Muscle layer of duodenum (tissue), 2 donors: ENCODE measurements at regions not wholly inside any gene's neighbourhood (a gene's known extent, or its start where the extent isn't known, plus 50 kb on each side); places are given as distances from the start of the nearest gene placed in this dataset.

Source experiments
- H3K27ac ChIP-seq: one replicate; pipeline ENCODE4 v1.7.0; 2013; ENCODE audit warnings: mild to moderate bottlenecking, low read length
- H3K27me3 ChIP-seq: one replicate; pipeline ENCODE4 v1.7.0; 2013; ENCODE audit warnings: low read depth, mild to moderate bottlenecking, control low read depth, low read length
- H3K36me3 ChIP-seq, 2 donors: one replicate each; pipeline ENCODE4 v1.7.0; 2013; ENCODE audit warnings: low read length in 2 of 2, control low read depth in 1 of 2, mild to moderate bottlenecking in 1 of 2; ENCODE audit not compliant: insufficient read depth in 2 of 2, control insufficient read depth in 1 of 2
- H3K4me1 ChIP-seq, 2 donors: one replicate each; pipeline ENCODE4 v1.7.0; 2013; ENCODE audit warnings: low read length in 2 of 2, mild to moderate bottlenecking in 2 of 2, control low read depth in 1 of 2, moderate library complexity in 1 of 2; ENCODE audit not compliant: insufficient read depth in 2 of 2, control insufficient read depth in 1 of 2
- H3K4me3 ChIP-seq, 2 donors: one replicate each; pipeline ENCODE4 v1.7.0; 2013; ENCODE audit warnings: low read length in 2 of 2, low read depth in 1 of 2, mild to moderate bottlenecking in 1 of 2
- H3K9me3 ChIP-seq, 2 donors: one replicate each; pipeline ENCODE4 v1.7.0; 2013; ENCODE audit warnings: low read length in 2 of 2, control low read depth in 1 of 2, mild to moderate bottlenecking in 1 of 2; ENCODE audit not compliant: control insufficient read depth in 1 of 2
- donor health status: healthy.

DNA sequence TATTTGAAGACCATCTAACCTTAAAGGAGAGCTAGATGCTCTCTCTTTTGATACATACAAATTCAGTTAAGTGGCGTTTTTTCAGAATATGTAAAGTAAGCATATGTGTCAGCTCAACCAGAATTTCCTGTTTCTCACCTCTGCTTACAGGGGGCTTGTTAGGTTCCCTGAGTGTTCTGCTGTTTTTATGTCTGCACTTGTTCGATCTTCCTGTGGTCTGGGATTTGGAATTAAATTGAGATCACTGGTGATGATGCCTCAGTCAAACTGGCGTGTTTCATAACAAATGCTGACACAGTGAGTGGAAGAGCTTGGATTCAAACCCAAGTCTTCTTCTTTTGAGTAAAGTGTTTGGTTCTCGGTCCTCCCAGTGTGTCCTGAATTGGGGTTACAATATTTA, 348.3 kb upstream of the AKR1E2 start:
- Histone ChIP-seq H3K9me3 (no peaks in the 10 kb centered on the region), H3K4me1 (no peaks in the 10 kb centered on the region), H3K4me3 (no peak overlapping the region), H3K27ac (no peak overlapping the region), H3K36me3 (no peaks in the 10 kb centered on the region), H3K27me3 (no peaks in the 10 kb centered on the region)

DNA sequence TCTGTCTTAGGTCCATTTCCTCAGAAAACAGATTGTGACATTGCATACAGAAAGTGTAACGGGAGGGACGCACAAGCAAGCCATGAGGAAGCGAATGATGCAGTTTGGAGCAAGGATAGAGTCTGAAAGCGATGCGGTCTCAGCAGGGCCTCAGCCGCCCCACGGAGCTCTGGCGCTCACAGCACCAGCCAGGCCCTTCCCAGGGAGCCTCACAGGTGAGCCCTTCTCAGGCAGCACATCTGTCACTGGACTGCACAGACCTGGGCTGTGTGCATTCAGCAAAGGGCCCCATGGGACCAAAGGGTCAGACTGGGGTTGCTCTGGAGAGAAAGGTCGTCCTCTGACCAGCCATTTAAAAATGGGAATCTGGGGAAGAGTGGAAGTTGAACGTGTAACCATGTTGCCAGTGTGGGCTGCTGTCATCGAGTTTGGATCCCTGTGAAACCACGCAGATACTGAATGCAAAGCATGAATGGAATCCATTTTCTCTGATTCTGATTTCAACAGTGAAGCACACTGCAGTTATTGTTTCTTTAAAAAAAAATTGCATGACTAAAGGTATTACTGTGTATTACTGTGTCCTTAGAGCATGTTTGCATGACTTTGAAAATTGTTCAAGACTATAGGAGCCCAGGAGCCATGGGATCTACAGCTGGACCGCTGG, 350.0 kb upstream of the AKR1E2 start:
- H3K36me3 ChIP-seq: no peaks in the 10 kb centered on the region
- no peaks in the 10 kb centered on the region for H3K4me1 ChIP-seq
- H3K27me3 ChIP-seq: no peaks in the 10 kb centered on the region
- H3K27ac ChIP-seq: no peak overlapping the region
- no peaks in the 10 kb centered on the region for H3K9me3 ChIP-seq
- H3K4me3 ChIP-seq: no peak overlapping the region

DNA sequence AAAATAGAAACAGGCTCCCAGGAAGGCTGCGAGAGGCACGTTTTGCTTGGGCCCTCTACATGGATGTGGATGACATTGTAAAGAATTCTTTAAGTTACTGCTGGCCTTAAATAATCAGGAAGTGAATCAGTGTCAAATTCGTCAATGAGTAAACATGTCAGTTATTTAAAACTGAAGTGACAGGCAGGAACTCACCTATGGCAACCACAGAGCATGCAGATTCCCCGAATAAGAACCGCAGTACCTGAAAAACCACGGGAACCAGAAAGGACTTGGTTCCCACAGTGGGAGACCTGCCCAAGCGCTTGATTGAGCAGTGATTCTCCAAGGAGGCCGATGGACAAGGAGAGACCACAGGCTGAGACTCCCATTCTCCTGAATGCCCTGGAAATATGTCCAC, 351.2 kb upstream of the AKR1E2 start:
- no peaks in the 10 kb centered on the region for H3K27me3 ChIP-seq
- no peak overlapping the region for H3K4me3 ChIP-seq
- H3K27ac ChIP-seq: no peak overlapping the region
- H3K36me3 ChIP-seq: no peaks in the 10 kb centered on the region
- no peaks in the 10 kb centered on the region for H3K4me1 ChIP-seq
- H3K9me3 ChIP-seq: no peaks in the 10 kb centered on the region

DNA sequence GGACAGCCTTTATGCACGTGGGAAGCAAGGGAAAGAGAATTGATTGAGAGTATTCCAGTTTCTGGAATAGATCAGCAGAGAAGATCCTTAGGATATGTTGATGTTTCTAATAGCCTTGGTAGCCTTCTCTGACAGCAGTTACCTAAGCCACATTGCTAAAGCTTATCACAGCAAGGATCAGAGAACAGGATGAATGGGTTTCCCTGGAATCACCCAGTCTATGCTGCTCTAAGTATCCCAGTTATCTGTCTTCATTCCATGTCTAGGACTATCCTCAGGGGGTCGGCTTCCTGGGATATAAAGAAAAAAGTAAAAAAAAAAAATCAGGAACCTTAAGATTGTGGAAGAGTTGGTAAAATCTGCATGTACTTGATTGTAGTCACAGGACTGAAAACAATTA, 352.0 kb upstream of the AKR1E2 start:
- Histone ChIP-seq H3K27ac (no peak overlapping the region), H3K4me1 (no peaks in the 10 kb centered on the region), H3K36me3 (no peaks in the 10 kb centered on the region)

DNA sequence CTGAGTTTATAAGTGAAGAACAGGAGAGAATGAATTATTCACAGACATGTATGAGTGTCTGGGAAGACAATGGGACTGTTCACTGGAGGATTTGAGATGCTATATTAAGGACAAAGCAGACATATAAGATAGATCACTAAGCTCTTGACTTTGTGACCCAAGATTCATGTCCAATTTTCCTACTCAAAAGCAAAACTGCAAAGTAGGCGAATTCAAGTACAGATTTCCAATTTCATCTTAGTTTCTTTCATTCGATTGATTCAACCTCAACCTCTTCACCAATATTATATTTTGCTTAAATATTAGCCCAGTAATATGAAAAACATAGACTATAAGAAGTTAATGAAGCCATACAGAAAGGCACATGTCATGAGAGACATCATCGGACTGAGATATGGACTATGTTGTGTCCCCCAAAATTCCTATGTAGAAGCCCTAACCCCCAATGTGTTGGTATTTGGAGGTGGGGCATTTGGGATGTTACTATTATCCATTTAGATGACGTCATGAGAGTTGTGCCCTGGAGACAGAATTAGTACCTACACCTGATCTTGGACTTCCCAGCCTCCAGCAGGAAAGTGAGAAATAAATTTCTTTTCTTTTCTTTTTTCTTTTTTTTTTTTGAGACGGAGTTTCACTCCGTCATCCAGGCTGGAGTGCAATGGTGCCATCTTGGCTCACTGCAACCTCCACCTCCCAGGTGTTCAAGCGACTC, 353.7 kb upstream of the AKR1E2 start:
- Histone ChIP-seq H3K36me3 (no peaks in the 10 kb centered on the region), H3K27ac (no peak overlapping the region), H3K4me1 (no peaks in the 10 kb centered on the region), H3K27me3 (no peaks in the 10 kb centered on the region), H3K9me3 (no peaks in the 10 kb centered on the region), H3K4me3 (no peak overlapping the region)

More for the DNA sequence above, 352.0 kb upstream of the AKR1E2 start:
- Histone ChIP-seq H3K27me3 (no peaks in the 10 kb centered on the region), H3K9me3 (no peaks in the 10 kb centered on the region), H3K4me3 (no peak overlapping the region)

DNA sequence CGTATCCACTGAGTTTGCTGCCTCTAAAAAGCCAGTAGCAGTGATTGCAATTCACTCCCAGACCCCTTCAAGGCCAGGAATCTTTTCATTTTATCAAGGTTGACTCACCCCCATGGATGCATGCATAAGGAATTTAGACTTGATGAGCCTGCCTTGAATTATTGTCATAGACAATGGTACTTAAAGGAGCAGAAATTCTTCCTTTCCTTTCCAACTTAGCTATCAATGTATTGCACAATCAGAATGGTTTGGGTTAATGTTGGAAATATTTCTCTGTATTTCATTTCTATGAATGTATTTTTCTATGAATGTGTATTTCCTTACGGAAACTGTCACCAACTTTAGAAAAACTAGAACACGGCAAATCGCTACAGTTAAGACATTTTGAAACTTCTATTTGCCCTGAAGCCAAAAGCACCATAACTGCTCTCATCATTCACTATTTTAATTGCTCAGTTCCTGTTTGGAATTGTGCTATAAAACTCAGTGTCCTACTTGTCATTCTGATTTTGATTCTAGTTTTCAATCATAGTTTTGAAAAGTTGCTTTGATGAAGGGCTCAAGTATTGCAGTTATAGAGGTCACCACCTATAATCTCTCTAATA, 355.7 kb upstream of the AKR1E2 start:
- no peaks in the 10 kb centered on the region for H3K27me3 ChIP-seq
- H3K9me3 ChIP-seq: no peaks in the 10 kb centered on the region

DNA sequence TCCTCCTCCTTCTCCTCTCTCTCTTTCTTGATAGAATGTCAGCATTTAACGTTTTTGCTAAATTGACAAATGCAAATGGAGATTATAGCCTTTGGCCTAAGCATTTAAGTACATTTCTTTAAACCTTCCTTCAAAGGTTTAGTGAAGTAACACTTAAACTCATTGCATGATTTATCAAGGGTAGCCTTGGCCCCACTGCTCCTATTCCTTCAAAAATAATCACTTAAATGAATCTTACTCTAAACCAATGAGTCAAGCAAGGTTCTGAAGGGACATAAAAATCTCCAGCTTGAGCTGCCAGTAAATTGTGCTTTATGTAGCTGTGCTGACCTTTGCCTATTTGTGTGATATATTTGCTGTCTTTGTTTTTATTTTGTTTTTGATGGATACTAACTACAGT, 358.5 kb upstream of the AKR1E2 start:
- H3K9me3 ChIP-seq: no peaks in the 10 kb centered on the region
- no peaks in the 10 kb centered on the region for H3K4me1 ChIP-seq
- no peak overlapping the region for H3K4me3 ChIP-seq
- no peaks in the 10 kb centered on the region for H3K36me3 ChIP-seq
- no peaks in the 10 kb centered on the region for H3K27me3 ChIP-seq
- no peak overlapping the region for H3K27ac ChIP-seq

More for the DNA sequence above, 355.7 kb upstream of the AKR1E2 start:
- no peaks in the 10 kb centered on the region for H3K4me1 ChIP-seq
- no peak overlapping the region for H3K4me3 ChIP-seq
- no peaks in the 10 kb centered on the region for H3K36me3 ChIP-seq
- no peak overlapping the region for H3K27ac ChIP-seq

DNA sequence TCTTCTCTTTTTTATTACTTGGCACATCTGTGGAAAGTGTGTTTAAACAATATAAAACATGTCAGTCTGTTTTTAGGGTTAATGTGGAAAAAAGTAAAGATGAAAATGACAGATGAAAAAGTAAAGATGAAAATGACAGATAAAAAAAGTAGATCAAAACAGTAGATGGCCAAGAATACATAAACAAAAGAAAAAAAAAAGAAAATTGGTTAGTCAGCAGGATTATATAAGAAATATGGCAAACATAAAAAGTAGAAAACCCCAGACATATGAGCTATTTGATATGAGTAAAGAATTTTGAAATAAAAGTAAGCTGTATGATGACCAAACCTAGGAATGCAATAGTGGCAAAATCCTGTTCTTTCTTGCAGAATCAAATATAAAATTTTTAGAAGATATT, 365.7 kb upstream of the AKR1E2 start:
- H3K9me3 ChIP-seq: no peaks in the 10 kb centered on the region
- no peaks in the 10 kb centered on the region for H3K4me1 ChIP-seq
- H3K27ac ChIP-seq: no peak overlapping the region
- no peaks in the 10 kb centered on the region for H3K36me3 ChIP-seq
- no peak overlapping the region for H3K4me3 ChIP-seq
- H3K27me3 ChIP-seq: no peaks in the 10 kb centered on the region

DNA sequence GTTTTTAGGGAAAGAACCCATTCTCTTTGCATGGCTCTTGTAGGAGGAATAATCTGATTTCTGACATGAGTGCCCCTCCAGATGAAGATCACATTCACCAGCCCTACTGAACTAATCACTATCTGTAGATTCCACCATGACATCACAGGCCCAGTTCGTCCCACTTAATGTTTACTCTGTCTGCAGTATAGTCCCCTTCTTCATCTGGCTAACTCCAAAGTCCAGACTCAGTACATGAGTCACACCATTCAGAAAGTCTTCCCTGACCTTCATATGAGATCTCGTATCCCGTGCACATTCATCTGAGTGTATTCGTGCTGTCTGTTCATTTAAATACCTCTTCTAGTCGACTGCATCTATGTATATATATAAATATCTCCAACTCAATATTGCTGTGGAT, 366.5 kb upstream of the AKR1E2 start:
- no peaks in the 10 kb centered on the region for H3K27me3 ChIP-seq
- no peaks in the 10 kb centered on the region for H3K36me3 ChIP-seq
- no peaks in the 10 kb centered on the region for H3K4me1 ChIP-seq
- H3K9me3 ChIP-seq: no peaks in the 10 kb centered on the region
- no peak overlapping the region for H3K27ac ChIP-seq
- no peak overlapping the region for H3K4me3 ChIP-seq

DNA sequence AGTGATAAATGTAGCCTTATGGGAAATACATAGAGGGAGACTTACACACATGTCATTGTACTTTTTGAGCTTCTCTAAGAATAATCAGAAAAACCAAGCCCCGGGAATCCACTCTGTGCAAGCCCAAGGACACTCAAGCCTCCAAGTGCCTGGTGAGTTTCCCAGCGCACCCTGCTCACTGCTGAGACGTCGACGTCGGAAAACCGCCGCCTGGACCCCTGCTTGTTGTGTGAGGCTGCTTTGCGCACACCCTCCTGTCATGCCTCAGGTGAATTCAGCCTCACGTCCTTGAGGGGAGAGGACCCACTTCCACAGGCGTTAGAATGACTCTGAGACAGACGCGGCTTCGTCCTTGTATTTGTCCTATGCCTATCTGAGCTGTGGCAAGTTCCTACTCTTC, 368.4 kb upstream of the AKR1E2 start:
- no peak overlapping the region for H3K4me3 ChIP-seq
- no peaks in the 10 kb centered on the region for H3K9me3 ChIP-seq
- no peaks in the 10 kb centered on the region for H3K27me3 ChIP-seq
- H3K36me3 ChIP-seq: no peaks in the 10 kb centered on the region
- H3K4me1 ChIP-seq: no peaks in the 10 kb centered on the region
- H3K27ac ChIP-seq: no peak overlapping the region

DNA sequence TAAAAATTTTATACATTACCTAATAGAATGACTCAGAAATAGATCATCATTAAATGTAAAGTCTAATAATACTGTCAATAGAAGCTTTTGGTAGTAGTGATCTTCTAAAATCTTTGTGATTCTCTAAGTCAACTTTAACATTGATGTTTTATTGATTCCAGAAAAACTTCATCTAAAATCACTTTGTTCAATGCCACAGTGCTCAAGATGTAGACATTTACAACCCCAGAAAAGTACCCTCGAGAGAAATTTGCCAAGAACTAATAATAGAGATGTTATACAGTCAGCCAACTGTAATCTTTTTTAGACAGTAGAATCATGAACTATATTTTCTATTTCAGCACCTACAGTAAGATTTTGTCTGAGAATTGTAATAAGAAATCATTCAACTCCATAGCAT, 369.2 kb upstream of the AKR1E2 start:
- H3K4me3 ChIP-seq: no peak overlapping the region
- no peaks in the 10 kb centered on the region for H3K27me3 ChIP-seq
- H3K4me1 ChIP-seq: no peaks in the 10 kb centered on the region
- H3K36me3 ChIP-seq: no peaks in the 10 kb centered on the region
- no peaks in the 10 kb centered on the region for H3K9me3 ChIP-seq
- no peak overlapping the region for H3K27ac ChIP-seq
